Lung (tissue), 11 donors: ENCODE measurements at regions not wholly inside any gene's neighbourhood (a gene's known extent, or its start where the extent isn't known, plus 50 kb on each side); places are given as distances from the start of the nearest gene placed in this dataset.

Experiments
- ATAC-seq: fragments of 200-7000 bp; cut with Tn5 transposase; one replicate; pipeline ENCODE4 v1.9.1; 2020; ENCODE audit warnings: moderate number of reproducible peaks; ENCODE audit not compliant: insufficient read depth, low FRiP score
- DNase-seq, 3 donors: peaks; one replicate each; pipeline ENCODE4 v3.0.0-alpha.2; 2013 to 2017
- H3K27ac ChIP-seq, 2 donors: one replicate each; pipeline ENCODE4 v1.5.1; 2013; ENCODE audit warnings: mild to moderate bottlenecking in 2 of 2, moderate library complexity in 2 of 2, control low read depth in 1 of 2, inconsistent platforms in 1 of 2, low read depth in 1 of 2, low read length in 1 of 2
- H3K27me3 ChIP-seq, 3 donors: one replicate each; pipeline ENCODE4 v1.5.1; 2013; ENCODE audit warnings: low read length in 2 of 3; ENCODE audit not compliant: control insufficient read depth in 3 of 3, insufficient read depth in 3 of 3
- H3K36me3 ChIP-seq, 4 donors: one replicate each; pipeline ENCODE4 v1.5.1; 2013; ENCODE audit warnings: low read length in 4 of 4, mild to moderate bottlenecking in 1 of 4, moderate library complexity in 1 of 4; ENCODE audit not compliant: control insufficient read depth in 4 of 4, insufficient read depth in 4 of 4
- H3K4me1 ChIP-seq, 5 donors: one replicate each; pipeline ENCODE4 v1.5.1; 2013; ENCODE audit warnings: low read length in 5 of 5, mild to moderate bottlenecking in 2 of 5, moderate library complexity in 1 of 5; ENCODE audit not compliant: control insufficient read depth in 5 of 5, insufficient read depth in 5 of 5
- H3K4me3 ChIP-seq: one replicate; pipeline ENCODE4 v1.5.1; 2013; ENCODE audit warnings: mild to moderate bottlenecking, control low read depth, moderate library complexity
- H3K9ac ChIP-seq, 2 donors: one replicate each; pipeline ENCODE4 v1.5.1; 2013; ENCODE audit warnings: low read length in 2 of 2, control low read depth in 1 of 2; ENCODE audit not compliant: insufficient read depth in 1 of 2
- H3K9me3 ChIP-seq, 4 donors: one replicate each; pipeline ENCODE4 v1.5.1; 2013; ENCODE audit warnings: low read length in 3 of 4, mild to moderate bottlenecking in 1 of 4, moderate library complexity in 1 of 4; ENCODE audit not compliant: control insufficient read depth in 4 of 4, insufficient read depth in 3 of 4
- CTCF ChIP-seq: IDR thresholded peaks from 2 replicates; pipeline ENCODE4 v1.5.1; 2012; ENCODE audit warnings: mild to moderate bottlenecking; ENCODE audit errors: control extremely low read depth, extremely low read depth
- WGBS, 2 donors: extraction: QIAGEN DNeasy Blood & Tissue Kit; methylation state at CpG; one replicate each; pipeline ENCODE4 v1.1.7; 2013; 5-methylcytosine and 5-hydroxymethylcytosine counted together
- donor health status: control.
- donor health status: control.
- donor health status: Bipolar disorder and iron deficiency.
- donor health status: healthy.
- donor health status: DM: yes; HTN: yes; CAD: no.

GRCh38 chr4:173859091-173859713 lies 329.2 kb upstream of the HAND2 start:
- ATAC-seq (no peak), DNase-seq (no peak)
- H3K9me3 ChIP-seq = peaks cover 0 to 3% (median 0%) of the 10 kb centered on the region in 4 donors
- 56 to 60% methylated on average over 6 of the region's 6 CpGs for WGBS, 2 donors
- no peak overlapping the region for H3K9ac ChIP-seq
- no peak overlapping the region for H3K4me3 ChIP-seq
- no peaks in the 10 kb centered on the region for H3K36me3 ChIP-seq
- H3K4me1 ChIP-seq = no peaks in the 10 kb centered on the region
- TF ChIP-seq CTCF = no peak
- no peaks in the 10 kb centered on the region for H3K27me3 ChIP-seq
- no peak overlapping the region for H3K27ac ChIP-seq

- Histone ChIP-seq H3K4me1 (no peaks in the 10 kb centered on the region), H3K27ac (no peak overlapping the region), H3K9ac (no peak overlapping the region), H3K9me3 (peaks cover 0 to 3% (median 0%) of the 10 kb centered on the region in 4 donors), H3K27me3 (no peaks in the 10 kb centered on the region), H3K4me3 (no peak overlapping the region), H3K36me3 (no peaks in the 10 kb centered on the region)
- no peak for TF ChIP-seq CTCF
- no peak for DNase-seq
- no peak for ATAC-seq
- WGBS, 2 donors = 76 to 82% methylated on average over 2 of the region's 2 CpGs
These were observed 328.4 kb upstream of the HAND2 start for GRCh38 chr4:173858471-173858870.

- WGBS, 2 donors = 90 to 94% methylated on average over 1 of the region's 1 CpG
- TF ChIP-seq CTCF = no peak
- ATAC-seq = no peak
These were observed 327.8 kb upstream of the HAND2 start for GRCh38 chr4:173857828-173858227.

GRCh38 chr4:173855015-173855414 lies 325.0 kb upstream of the HAND2 start:
- WGBS, 2 donors = 82 to 91% methylated on average over 2 of the region's 2 CpGs
- ATAC-seq (no peak), DNase-seq (no peak)
- Histone ChIP-seq H3K4me3 (no peak overlapping the region), H3K4me1 (no peaks in the 10 kb centered on the region), H3K9ac (no peak overlapping the region), H3K36me3 (no peaks in the 10 kb centered on the region), H3K9me3 (peaks cover 0 to 3% (median 0%) of the 10 kb centered on the region in 4 donors), H3K27ac (no peak overlapping the region), H3K27me3 (no peaks in the 10 kb centered on the region)
- no peak for TF ChIP-seq CTCF

More at GRCh38 chr4:173857828-173858227, 327.8 kb upstream of the HAND2 start:
- no peaks in the 10 kb centered on the region for H3K27me3 ChIP-seq
- DNase-seq = no peak
- no peaks in the 10 kb centered on the region for H3K36me3 ChIP-seq
- no peak overlapping the region for H3K27ac ChIP-seq
- no peak overlapping the region for H3K4me3 ChIP-seq
- peaks cover 0 to 3% (median 0%) of the 10 kb centered on the region in 4 donors for H3K9me3 ChIP-seq
- H3K9ac ChIP-seq = no peak overlapping the region
- no peaks in the 10 kb centered on the region for H3K4me1 ChIP-seq
